ENCODE measurements at regions not wholly inside any gene's neighbourhood (a gene's known extent, or its start where the extent isn't known, plus 50 kb on each side); places are given as distances from the start of the nearest gene placed in this dataset.

- TF ChIP-seq CTCF (IDR thresholded peaks at IDR 0.05) = no peak
- no peak for TF ChIP-seq POLR2A (IDR thresholded peaks at IDR 0.05)
Measured at GRCh38 chr16:47905771-47906170, 250.0 kb downstream of the ABCC12 start.
